HepG2 (cell line): ENCODE measurements at regions not wholly inside any gene's neighbourhood (a gene's known extent, or its start where the extent isn't known, plus 50 kb on each side); places are given as distances from the start of the nearest gene placed in this dataset.

Experiments
- CTCF ChIP-seq: sonication (generic); formaldehyde crosslinking; IDR thresholded peaks from 2 replicates; pipeline ENCODE4 v1.5.0; 2020; ENCODE audit warnings: mild to moderate bottlenecking, missing genetic modification reagents, moderate library complexity
- HMG20A ChIP-seq: IDR thresholded peaks from 2 replicates; pipeline ENCODE4 v1.6.1; 2016; ENCODE audit warnings: borderline replicate concordance
- MZF1 ChIP-seq: sonication (generic); formaldehyde crosslinking; IDR thresholded peaks from 2 replicates; pipeline ENCODE4 v1.8.1; 2023; ENCODE audit warnings: mild to moderate bottlenecking, missing genetic modification reagents, borderline replicate concordance
- POLR2A ChIP-seq, 2 experiments: IDR thresholded peaks; 2 replicates each; pipeline ENCODE4 v1.6.1; 2011; ENCODE audit warnings: low read depth in 2 of 2, low read length in 2 of 2, mild to moderate bottlenecking in 1 of 2, moderate library complexity in 1 of 2; ENCODE audit not compliant: insufficient read depth in 1 of 2
- POLR2AphosphoS5 ChIP-seq: IDR thresholded peaks from 2 replicates; pipeline ENCODE4 v1.6.1; 2012; ENCODE audit warnings: low read depth, low read length
- RAD21 ChIP-seq: fragments of 450-650 bp; formaldehyde crosslinking; IDR thresholded peaks from 2 replicates; pipeline ENCODE4 v1.5.0; 2020; ENCODE audit warnings: mild to moderate bottlenecking
- SMC3 ChIP-seq: IDR thresholded peaks from 2 replicates; pipeline ENCODE4 v1.6.1; 2011; ENCODE audit warnings: low read length, improper control_type of control experiment
- SP5 ChIP-seq: IDR thresholded peaks from 2 replicates; pipeline ENCODE4 v1.6.1; 2016; ENCODE audit warnings: low read depth, borderline replicate concordance
- ZNF138 ChIP-seq: sonication (generic); formaldehyde crosslinking; IDR thresholded peaks from 2 replicates; pipeline ENCODE4 v1.5.0; 2020; ENCODE audit warnings: mild to moderate bottlenecking, low read depth, missing genetic modification reagents

GRCh38 chr20:55880361-55880760 lies 125.0 kb downstream of the CBLN4 start:
- TF ChIP-seq SP5 (CRISPR knock-in tag) (no peak), MZF1 (no peak), HMG20A (CRISPR knock-in tag) (no peak), RAD21 (CRISPR knock-in tag) (no peak), SMC3 (no peak), ZNF138 (no peak), POLR2AphosphoS5 (no peak), POLR2A (IDR thresholded peaks at IDR 0.05; ENCODE audit: insufficient read depth in 1 of 2, low read depth in 2 of 2, low read length in 2 of 2) (no peak), CTCF (no peak)
